ENCODE measurements at regions not wholly inside any gene's neighbourhood (a gene's known extent, or its start where the extent isn't known, plus 50 kb on each side); places are given as distances from the start of the nearest gene placed in this dataset.

DNA sequence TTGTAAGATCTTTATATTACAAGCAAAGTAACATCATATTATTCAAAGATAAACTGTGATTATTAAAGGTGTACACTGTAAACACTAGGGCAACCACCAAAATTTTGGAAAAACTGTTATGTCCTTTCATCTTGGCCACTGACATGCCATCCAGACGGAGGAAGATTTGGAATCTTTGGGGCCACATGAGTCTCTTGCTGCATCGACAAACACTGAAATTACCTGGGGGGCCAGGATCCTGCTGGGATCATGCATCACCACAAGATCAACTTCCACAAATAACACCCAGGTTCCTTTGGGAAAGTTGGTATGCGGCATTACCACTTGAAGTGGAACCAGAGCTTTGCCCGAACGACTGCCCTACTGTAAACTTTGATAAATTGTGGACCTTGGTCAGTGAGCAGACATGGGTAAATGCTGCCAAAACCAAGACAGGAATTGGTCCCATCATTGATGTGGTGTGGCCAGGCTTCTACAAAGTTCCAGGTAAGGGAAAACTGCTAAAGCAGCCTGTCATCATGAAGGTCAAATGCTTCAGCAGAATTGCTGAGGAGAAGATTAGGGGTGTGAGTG is 110.6 kb upstream of the UXS1 start:
- POLR2A ChIA-PET = no interaction called here
- H2AFZ ChIP-seq (ENCODE audit: low read depth) = no peak overlapping the region
- 34% methylated on average over 5 of the region's 5 CpGs for WGBS (ENCODE audit: low lambda C conversion rate)

DNA sequence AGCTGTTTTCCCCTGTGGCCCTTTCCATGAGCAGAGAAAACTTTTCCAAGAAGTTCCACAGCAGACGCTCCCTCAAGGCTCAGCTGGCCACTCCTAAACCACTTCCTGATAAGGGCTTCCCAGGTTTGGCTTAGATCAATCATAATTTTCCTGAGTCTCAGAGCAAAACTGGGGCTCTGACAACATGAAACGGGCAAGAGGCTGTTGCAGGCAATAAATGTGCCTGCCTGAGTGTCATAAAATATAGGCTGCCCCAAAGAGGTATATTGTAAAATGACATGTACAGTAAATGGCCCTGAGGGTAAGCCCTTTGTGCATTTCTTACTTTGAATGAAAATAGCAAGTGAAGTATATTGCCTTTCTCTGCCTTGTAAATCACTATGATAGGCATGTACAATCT is 105.6 kb upstream of the UXS1 start:
- no peaks in the 10 kb centered on the region for H3K9me3 ChIP-seq
- H3F3A ChIP-seq (replicated peaks; ENCODE audit: insufficient read depth) = no peaks in the 10 kb centered on the region
- no peaks in the 10 kb centered on the region for H3K79me2 ChIP-seq (ENCODE audit: insufficient read depth)
- WGBS (ENCODE audit: low lambda C conversion rate) = 44% methylated on average over 2 of the region's 2 CpGs
- no peaks in the 10 kb centered on the region for H4K20me1 ChIP-seq (ENCODE audit: insufficient read depth)
- no peak for DNase-seq
- no peaks in the 10 kb centered on the region for H3K4me1 ChIP-seq (ENCODE audit: control insufficient read depth in 1 of 2, insufficient read depth in 2 of 2, low read depth in 1 of 2, low read length in 1 of 2)
- H3K4me3 ChIP-seq (ENCODE audit: low read depth in 2 of 2, low read length in 1 of 2) = no peak overlapping the region
- POLR2A ChIA-PET = no interaction called here
- H3K9me2 ChIP-seq = no peaks in the 10 kb centered on the region
- H3K4me2 ChIP-seq = no peak overlapping the region
- H2AFZ ChIP-seq (ENCODE audit: low read depth) = no peak overlapping the region
- no peaks in the 10 kb centered on the region for H3K36me3 ChIP-seq (replicated peaks in 1 of 2; ENCODE audit: control insufficient read depth in 1 of 2, insufficient read depth in 2 of 2, low read length in 1 of 2)
- H3K27ac ChIP-seq (ENCODE audit: low read depth in 2 of 2, low read length in 1 of 2) = no peak overlapping the region
- H3K9ac ChIP-seq = no peak overlapping the region
- H3K27me3 ChIP-seq (ENCODE audit: insufficient read depth) = no peaks in the 10 kb centered on the region
- CTCF ChIA-PET = no interaction called here
- TF ChIP-seq, protein P1, sequence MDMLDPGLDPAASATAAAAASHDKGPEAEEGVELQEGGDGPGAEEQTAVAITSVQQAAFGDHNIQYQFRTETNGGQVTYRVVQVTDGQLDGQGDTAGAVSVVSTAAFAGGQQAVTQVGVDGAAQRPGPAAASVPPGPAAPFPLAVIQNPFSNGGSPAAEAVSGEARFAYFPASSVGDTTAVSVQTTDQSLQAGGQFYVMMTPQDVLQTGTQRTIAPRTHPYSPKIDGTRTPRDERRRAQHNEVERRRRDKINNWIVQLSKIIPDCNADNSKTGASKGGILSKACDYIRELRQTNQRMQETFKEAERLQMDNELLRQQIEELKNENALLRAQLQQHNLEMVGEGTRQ (IDR thresholded peaks at IDR 0.05; ENCODE audit: borderline replicate concordance, low read depth, low read length) = no peak
- TF ChIP-seq FOSL2 (IDR thresholded peaks at IDR 0.05; ENCODE audit: borderline replicate concordance, low read depth) (no peak), ELF1 (IDR thresholded peaks at IDR 0.05) (no peak), MEF2A (IDR thresholded peaks at IDR 0.05; ENCODE audit: borderline replicate concordance, low read depth) (no peak), NFIC (IDR thresholded peaks at IDR 0.05; ENCODE audit: borderline replicate concordance) (no peak), POLR2AphosphoS5 (IDR thresholded peaks at IDR 0.05; ENCODE audit: low read depth, low read length) (no peak), TCF12 (IDR thresholded peaks at IDR 0.05) (no peak), RFX5 (IDR thresholded peaks at IDR 0.05; ENCODE audit: low read length) (no peak), RAD21 (IDR thresholded peaks at IDR 0.05; ENCODE audit: low read length) (no peak), TAF1 (IDR thresholded peaks at IDR 0.05; ENCODE audit: borderline replicate concordance, low read depth, low read length) (no peak), EP300 (IDR thresholded peaks at IDR 0.05; ENCODE audit: borderline replicate concordance in 1 of 2, low read depth in 1 of 2, low read length in 1 of 2) (no peak)
- TF ChIP-seq, protein P2, sequence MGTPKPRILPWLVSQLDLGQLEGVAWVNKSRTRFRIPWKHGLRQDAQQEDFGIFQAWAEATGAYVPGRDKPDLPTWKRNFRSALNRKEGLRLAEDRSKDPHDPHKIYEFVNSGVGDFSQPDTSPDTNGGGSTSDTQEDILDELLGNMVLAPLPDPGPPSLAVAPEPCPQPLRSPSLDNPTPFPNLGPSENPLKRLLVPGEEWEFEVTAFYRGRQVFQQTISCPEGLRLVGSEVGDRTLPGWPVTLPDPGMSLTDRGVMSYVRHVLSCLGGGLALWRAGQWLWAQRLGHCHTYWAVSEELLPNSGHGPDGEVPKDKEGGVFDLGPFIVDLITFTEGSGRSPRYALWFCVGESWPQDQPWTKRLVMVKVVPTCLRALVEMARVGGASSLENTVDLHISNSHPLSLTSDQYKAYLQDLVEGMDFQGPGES (IDR thresholded peaks at IDR 0.05; ENCODE audit: low read depth, low read length) = no peak
- TF ChIP-seq, protein P3, sequence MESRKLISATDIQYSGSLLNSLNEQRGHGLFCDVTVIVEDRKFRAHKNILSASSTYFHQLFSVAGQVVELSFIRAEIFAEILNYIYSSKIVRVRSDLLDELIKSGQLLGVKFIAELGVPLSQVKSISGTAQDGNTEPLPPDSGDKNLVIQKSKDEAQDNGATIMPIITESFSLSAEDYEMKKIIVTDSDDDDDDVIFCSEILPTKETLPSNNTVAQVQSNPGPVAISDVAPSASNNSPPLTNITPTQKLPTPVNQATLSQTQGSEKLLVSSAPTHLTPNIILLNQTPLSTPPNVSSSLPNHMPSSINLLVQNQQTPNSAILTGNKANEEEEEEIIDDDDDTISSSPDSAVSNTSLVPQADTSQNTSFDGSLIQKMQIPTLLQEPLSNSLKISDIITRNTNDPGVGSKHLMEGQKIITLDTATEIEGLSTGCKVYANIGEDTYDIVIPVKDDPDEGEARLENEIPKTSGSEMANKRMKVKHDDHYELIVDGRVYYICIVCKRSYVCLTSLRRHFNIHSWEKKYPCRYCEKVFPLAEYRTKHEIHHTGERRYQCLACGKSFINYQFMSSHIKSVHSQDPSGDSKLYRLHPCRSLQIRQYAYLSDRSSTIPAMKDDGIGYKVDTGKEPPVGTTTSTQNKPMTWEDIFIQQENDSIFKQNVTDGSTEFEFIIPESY (IDR thresholded peaks at IDR 0.05; ENCODE audit: borderline replicate concordance, low read depth) = no peak
- TF ChIP-seq, protein P4, sequence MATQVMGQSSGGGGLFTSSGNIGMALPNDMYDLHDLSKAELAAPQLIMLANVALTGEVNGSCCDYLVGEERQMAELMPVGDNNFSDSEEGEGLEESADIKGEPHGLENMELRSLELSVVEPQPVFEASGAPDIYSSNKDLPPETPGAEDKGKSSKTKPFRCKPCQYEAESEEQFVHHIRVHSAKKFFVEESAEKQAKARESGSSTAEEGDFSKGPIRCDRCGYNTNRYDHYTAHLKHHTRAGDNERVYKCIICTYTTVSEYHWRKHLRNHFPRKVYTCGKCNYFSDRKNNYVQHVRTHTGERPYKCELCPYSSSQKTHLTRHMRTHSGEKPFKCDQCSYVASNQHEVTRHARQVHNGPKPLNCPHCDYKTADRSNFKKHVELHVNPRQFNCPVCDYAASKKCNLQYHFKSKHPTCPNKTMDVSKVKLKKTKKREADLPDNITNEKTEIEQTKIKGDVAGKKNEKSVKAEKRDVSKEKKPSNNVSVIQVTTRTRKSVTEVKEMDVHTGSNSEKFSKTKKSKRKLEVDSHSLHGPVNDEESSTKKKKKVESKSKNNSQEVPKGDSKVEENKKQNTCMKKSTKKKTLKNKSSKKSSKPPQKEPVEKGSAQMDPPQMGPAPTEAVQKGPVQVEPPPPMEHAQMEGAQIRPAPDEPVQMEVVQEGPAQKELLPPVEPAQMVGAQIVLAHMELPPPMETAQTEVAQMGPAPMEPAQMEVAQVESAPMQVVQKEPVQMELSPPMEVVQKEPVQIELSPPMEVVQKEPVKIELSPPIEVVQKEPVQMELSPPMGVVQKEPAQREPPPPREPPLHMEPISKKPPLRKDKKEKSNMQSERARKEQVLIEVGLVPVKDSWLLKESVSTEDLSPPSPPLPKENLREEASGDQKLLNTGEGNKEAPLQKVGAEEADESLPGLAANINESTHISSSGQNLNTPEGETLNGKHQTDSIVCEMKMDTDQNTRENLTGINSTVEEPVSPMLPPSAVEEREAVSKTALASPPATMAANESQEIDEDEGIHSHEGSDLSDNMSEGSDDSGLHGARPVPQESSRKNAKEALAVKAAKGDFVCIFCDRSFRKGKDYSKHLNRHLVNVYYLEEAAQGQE (IDR thresholded peaks at IDR 0.05; ENCODE audit: low read depth, low read length) = no peak
- TF ChIP-seq, protein P5, sequence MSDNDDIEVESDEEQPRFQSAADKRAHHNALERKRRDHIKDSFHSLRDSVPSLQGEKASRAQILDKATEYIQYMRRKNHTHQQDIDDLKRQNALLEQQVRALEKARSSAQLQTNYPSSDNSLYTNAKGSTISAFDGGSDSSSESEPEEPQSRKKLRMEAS (IDR thresholded peaks at IDR 0.05; ENCODE audit: low read depth) = no peak

More for the DNA sequence above, 110.6 kb upstream of the UXS1 start:
- TF ChIP-seq ELF1 (IDR thresholded peaks at IDR 0.05) = no peak
- TF ChIP-seq, protein P2 (IDR thresholded peaks at IDR 0.05; ENCODE audit: low read depth, low read length) = no peak
- TF ChIP-seq RXRA (IDR thresholded peaks at IDR 0.05; ENCODE audit: borderline replicate concordance, low read depth) = no peak
- no peak for TF ChIP-seq SIN3A (IDR thresholded peaks at IDR 0.05; ENCODE audit: borderline replicate concordance, low read depth, low read length)
- TF ChIP-seq, protein P5 (IDR thresholded peaks at IDR 0.05; ENCODE audit: low read depth) = no peak
- Histone ChIP-seq H3K9me3 (no peaks in the 10 kb centered on the region), H3K9ac (no peak overlapping the region), H3K36me3 (replicated peaks in 1 of 2; ENCODE audit: control insufficient read depth in 1 of 2, insufficient read depth in 2 of 2, low read length in 1 of 2) (no peaks in the 10 kb centered on the region), H4K20me1 (ENCODE audit: insufficient read depth) (no peaks in the 10 kb centered on the region), H3K4me3 (ENCODE audit: low read depth in 2 of 2, low read length in 1 of 2) (no peak overlapping the region), H3K4me2 (no peak overlapping the region), H3K4me1 (ENCODE audit: control insufficient read depth in 1 of 2, insufficient read depth in 2 of 2, low read depth in 1 of 2, low read length in 1 of 2) (no peaks in the 10 kb centered on the region; a peak in 1 of 4 replicates), H3K27me3 (ENCODE audit: insufficient read depth) (no peaks in the 10 kb centered on the region), H3K9me2 (no peaks in the 10 kb centered on the region), H3K27ac (ENCODE audit: low read depth in 2 of 2, low read length in 1 of 2) (no peak overlapping the region), H3F3A (replicated peaks; ENCODE audit: insufficient read depth) (no peaks in the 10 kb centered on the region), H3K79me2 (ENCODE audit: insufficient read depth) (no peaks in the 10 kb centered on the region)
- DNase-seq = no peak
- CTCF ChIA-PET = no interaction called here

All from SK-N-SH (cell line).